ENCODE measurements at regions not wholly inside any gene's neighbourhood (a gene's known extent, or its start where the extent isn't known, plus 50 kb on each side); places are given as distances from the start of the nearest gene placed in this dataset.

DNA sequence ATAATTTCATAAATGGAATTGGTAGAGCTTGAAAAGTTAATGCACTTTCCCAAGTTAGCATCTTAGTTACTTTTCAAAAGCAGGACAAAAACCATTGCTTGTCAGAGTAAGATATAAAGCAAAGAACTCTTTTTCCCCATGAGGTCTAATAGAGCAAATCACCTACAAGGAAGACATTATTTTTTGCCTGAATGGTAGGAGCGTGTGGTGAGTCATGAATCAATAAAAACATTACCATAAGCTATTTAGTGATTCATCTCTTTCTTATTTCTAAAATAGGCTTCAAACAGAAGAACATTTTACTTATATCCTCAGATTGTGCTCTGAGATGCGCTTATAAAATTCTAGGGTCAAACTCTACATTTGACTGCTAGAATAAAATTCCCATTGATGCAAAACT is 109.4 kb upstream of the GPRIN3 start:
- TF ChIP-seq CTCF (IDR thresholded peaks at IDR 0.05; ENCODE audit: low read length) (no peak), EZH2 (optimal IDR thresholded peaks at IDR 0.05; ENCODE audit: low read depth, low read length) (no peak), EZH2phosphoT487 (IDR thresholded peaks at IDR 0.05; ENCODE audit: low read length) (no peak)

Measured in MM.1S (cell line).